ENCODE measurements at regions not wholly inside any gene's neighbourhood (a gene's known extent, or its start where the extent isn't known, plus 50 kb on each side); places are given as distances from the start of the nearest gene placed in this dataset.

GRCh38 chr1:22315315-22316078 lies 136.2 kb upstream of the ZBTB40 start:
- DNase-seq (ENCODE audit: low read depth, low spot score), result peak; percentile 36

GRCh38 chr1:22317231-22317919 lies 134.3 kb upstream of the ZBTB40 start:
- DNase-seq (ENCODE audit: low read depth, low spot score), result peak; percentile 80

GRCh38 chr1:22317920-22318243 lies 133.8 kb upstream of the ZBTB40 start:
- no peak for DNase-seq (ENCODE audit: low read depth, low spot score)

- DNase-seq (ENCODE audit: low read depth, low spot score), result peak; percentile 86
Measured at GRCh38 chr1:22318279-22318981, 133.2 kb upstream of the ZBTB40 start.

- DNase-seq (ENCODE audit: low read depth, low spot score), result no peak
Measured at GRCh38 chr1:22319608-22320007, 132.0 kb upstream of the ZBTB40 start.

- no peak for DNase-seq (ENCODE audit: low read depth, low spot score)
Measured at GRCh38 chr1:22320587-22321344, 130.9 kb upstream of the ZBTB40 start.

- DNase-seq (ENCODE audit: low read depth, low spot score), result no peak
Measured at GRCh38 chr1:22321917-22322316, 129.7 kb upstream of the ZBTB40 start.

GRCh38 chr1:22323141-22323845 lies 128.4 kb upstream of the ZBTB40 start:
- DNase-seq (ENCODE audit: low read depth, low spot score), result no peak

- no peak for DNase-seq (ENCODE audit: low read depth, low spot score)
Measured at GRCh38 chr1:22323846-22324504, 127.7 kb upstream of the ZBTB40 start.

- no peak for DNase-seq (ENCODE audit: low read depth, low spot score)
Measured at GRCh38 chr1:22325531-22326371, 125.9 kb upstream of the ZBTB40 start.

- no peak for DNase-seq (ENCODE audit: low read depth, low spot score)
Measured at GRCh38 chr1:22326372-22326915, 125.2 kb upstream of the ZBTB40 start.

- no peak for DNase-seq (ENCODE audit: low read depth, low spot score)
Measured at GRCh38 chr1:22326931-22327330, 124.7 kb upstream of the ZBTB40 start.

- no peak for DNase-seq (ENCODE audit: low read depth, low spot score)
Measured at GRCh38 chr1:22327411-22327810, 124.2 kb upstream of the ZBTB40 start.

GRCh38 chr1:22328331-22329147 lies 123.1 kb upstream of the ZBTB40 start:
- DNase-seq (ENCODE audit: low read depth, low spot score), result no peak

GRCh38 chr1:22329148-22329515 lies 122.5 kb upstream of the ZBTB40 start:
- DNase-seq (ENCODE audit: low read depth, low spot score), result no peak

- no peak for DNase-seq (ENCODE audit: low read depth, low spot score)
Measured at GRCh38 chr1:22330092-22330759, 121.4 kb upstream of the ZBTB40 start.

- DNase-seq (ENCODE audit: low read depth, low spot score), result no peak
Measured at GRCh38 chr1:22330760-22331119, 120.9 kb upstream of the ZBTB40 start.

Data from ELF-1 (cell line).